Ovary (tissue), 7 donors: ENCODE measurements at regions not wholly inside any gene's neighbourhood (a gene's known extent, or its start where the extent isn't known, plus 50 kb on each side); places are given as distances from the start of the nearest gene placed in this dataset. TPM values are rescaled to one million over a fixed set of nuclear protein-coding genes. Genes with fewer than 3 reads are reported as not detected.

Experiments used
- DNase-seq, 5 donors: peaks; one replicate each; pipeline ENCODE4 v3.0.0-alpha.2; 2019 to 2020
- H3K27ac ChIP-seq, 2 donors: fragments of 200-600 bp; one replicate each; pipeline versions ENCODE4 v1.5.1 to v1.8.0; 2019 to 2022
- H3K27me3 ChIP-seq: fragments of 200-600 bp; one replicate; pipeline ENCODE4 v1.8.0; 2022
- H3K36me3 ChIP-seq: fragments of 200-600 bp; sonication (generic); one replicate; pipeline ENCODE4 v1.5.1; 2019
- H3K4me1 ChIP-seq: one replicate; pipeline ENCODE4 v1.8.1; 2013; ENCODE audit warnings: mild to moderate bottlenecking, moderate library complexity; ENCODE audit not compliant: insufficient read depth
- H3K4me3 ChIP-seq: fragments of 200-600 bp; sonication (generic); one replicate; pipeline ENCODE4 v1.5.1; 2017
- H3K9me3 ChIP-seq, 2 donors: fragments of 200-600 bp in 1 of 2; sonication (generic) in 1 of 2; one replicate each; pipeline versions ENCODE4 v1.5.1 to v1.8.1; 2013 to 2019; ENCODE audit warnings: mild to moderate bottlenecking in 1 of 2, moderate library complexity in 1 of 2
- EP300 ChIP-seq: sonication (generic); formaldehyde crosslinking; IDR thresholded peaks from one replicate; pipeline ENCODE4 v1.6.1; 2017; ENCODE audit warnings: antibody characterized with exemption
- POLR2A ChIP-seq: fragments of 450-650 bp; IDR thresholded peaks from one replicate; pipeline ENCODE4 v1.6.1; 2017; ENCODE audit warnings: antibody characterized with exemption, mild to moderate bottlenecking, moderate library complexity
- WGBS, 3 donors: extraction: QIAGEN DNeasy Blood & Tissue Kit in 1 of 3; methylation state at CpG; one replicate each; pipeline versions ENCODE4 v1.1.5 to v1.1.7; 2013 to 2017; 5-methylcytosine and 5-hydroxymethylcytosine counted together
- intact Hi-C, 4 donors: fragments of 100-400 bp; cut with DNase I; formaldehyde crosslinking; loops; one replicate each; pipeline versions ENCODE4 v1.11.0 to v1.15.1; 2022 to 2023
- small RNA-seq: library from RNA; depleted of rRNA; stranded (forward); fragments of <200 nt; gene quantifications from one replicate; pipeline ENCODE3, GENCODE V24; 2016
- TF ChIP-seq, protein P1 (sequence below), 3 donors: fragments of 450-650 bp in 2 of 3; fragments of 200-600 bp in 1 of 3; IDR thresholded peaks; one replicate each; pipeline versions ENCODE4 v1.5.1 to v1.8.0; 2016 to 2022; ENCODE audit warnings: antibody characterized with exemption in 3 of 3, mild to moderate bottlenecking in 1 of 3
- donor health status: DM: no; HTN: no; CAD: no; lungs with moderate emphysema.
- donor health status: DM: no; HTN: no; CAD: no.
- donor health status: Bipolar disorder and iron deficiency.
- donor health status: DM: no; HTN: no; CAD: no.
- donor health status: DM: yes; HTN: yes; CAD: no.

DNA sequence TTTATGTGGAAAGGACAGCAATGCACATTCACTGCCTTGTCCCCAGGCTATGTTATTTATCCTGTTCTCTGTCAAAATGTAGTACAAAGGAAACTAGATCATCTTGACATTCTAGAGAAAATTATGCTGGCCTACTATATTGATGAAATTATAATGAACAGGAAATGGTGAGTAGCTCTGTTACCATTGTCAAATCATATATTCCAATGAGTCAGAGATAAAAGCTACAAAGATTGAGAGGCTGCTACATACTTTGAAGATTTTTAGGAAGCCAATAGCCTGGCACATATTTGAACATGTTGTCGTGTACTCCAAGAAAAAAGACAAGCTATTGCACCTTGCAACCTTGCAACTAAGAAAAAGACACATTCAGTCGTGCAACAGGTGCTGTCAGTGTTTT is 52.7 kb upstream of the TET2 start:
- H3K27me3 ChIP-seq, result no peaks in the 10 kb centered on the region
- H3K27ac ChIP-seq, result no peak overlapping the region
- no peak for DNase-seq
- H3K36me3 ChIP-seq, result no peaks in the 10 kb centered on the region
- no peak for TF ChIP-seq EP300
- TF ChIP-seq, protein P1, sequence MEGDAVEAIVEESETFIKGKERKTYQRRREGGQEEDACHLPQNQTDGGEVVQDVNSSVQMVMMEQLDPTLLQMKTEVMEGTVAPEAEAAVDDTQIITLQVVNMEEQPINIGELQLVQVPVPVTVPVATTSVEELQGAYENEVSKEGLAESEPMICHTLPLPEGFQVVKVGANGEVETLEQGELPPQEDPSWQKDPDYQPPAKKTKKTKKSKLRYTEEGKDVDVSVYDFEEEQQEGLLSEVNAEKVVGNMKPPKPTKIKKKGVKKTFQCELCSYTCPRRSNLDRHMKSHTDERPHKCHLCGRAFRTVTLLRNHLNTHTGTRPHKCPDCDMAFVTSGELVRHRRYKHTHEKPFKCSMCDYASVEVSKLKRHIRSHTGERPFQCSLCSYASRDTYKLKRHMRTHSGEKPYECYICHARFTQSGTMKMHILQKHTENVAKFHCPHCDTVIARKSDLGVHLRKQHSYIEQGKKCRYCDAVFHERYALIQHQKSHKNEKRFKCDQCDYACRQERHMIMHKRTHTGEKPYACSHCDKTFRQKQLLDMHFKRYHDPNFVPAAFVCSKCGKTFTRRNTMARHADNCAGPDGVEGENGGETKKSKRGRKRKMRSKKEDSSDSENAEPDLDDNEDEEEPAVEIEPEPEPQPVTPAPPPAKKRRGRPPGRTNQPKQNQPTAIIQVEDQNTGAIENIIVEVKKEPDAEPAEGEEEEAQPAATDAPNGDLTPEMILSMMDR (IDR thresholded peaks at IDR 0.05), result no peak
- TF ChIP-seq POLR2A, result no peak
- no peaks in the 10 kb centered on the region for H3K9me3 ChIP-seq
- no peaks in the 10 kb centered on the region for H3K4me1 ChIP-seq
- 77 to 90% (median 81%) methylated on average over 2 of the region's 2 CpGs for WGBS, 3 donors
- no peak overlapping the region for H3K4me3 ChIP-seq
- intact Hi-C loops, result no loop called here

Small RNA genes lying in the stretch of these regions (small RNA-seq; reads per million reads assigned to genes)
- gene AC096577.2 (not detected), gene RNU6-351P (not detected)
